Spleen (tissue), 11 donors: ENCODE measurements at regions not wholly inside any gene's neighbourhood (a gene's known extent, or its start where the extent isn't known, plus 50 kb on each side); places are given as distances from the start of the nearest gene placed in this dataset.

Source experiments
- DNase-seq: peaks from one replicate; pipeline ENCODE4 v3.0.0-alpha.2; 2020
- H3K27ac ChIP-seq, 8 donors: fragments of 200-600 bp; sonication (generic) in 7 of 8; 1 replicate in 4 of 8; 2 replicates in 4 of 8; pipeline versions ENCODE4 v1.5.0 to v1.8.0; 2016 to 2021; ENCODE audit warnings: inconsistent platforms in 4 of 8, mild to moderate bottlenecking in 4 of 8, moderate library complexity in 1 of 8
- H3K27me3 ChIP-seq, 7 donors: fragments of 200-600 bp; sonication (generic) in 6 of 7; replicated peaks in 1 of 7; 1 replicate in 4 of 7; 2 replicates in 3 of 7; pipeline versions ENCODE4 v1.5.0 to v1.8.0; 2016 to 2021; ENCODE audit warnings: inconsistent platforms in 3 of 7, mild to moderate bottlenecking in 1 of 7
- H3K36me3 ChIP-seq, 6 donors: fragments of 200-600 bp; sonication (generic) in 5 of 6; 1 replicate in 4 of 6; 2 replicates in 2 of 6; pipeline versions ENCODE4 v1.5.0 to v1.8.0; 2016 to 2021; ENCODE audit warnings: inconsistent platforms in 2 of 6
- H3K4me1 ChIP-seq, 6 donors: fragments of 200-600 bp; sonication (generic) in 5 of 6; 1 replicate in 3 of 6; 2 replicates in 3 of 6; pipeline versions ENCODE4 v1.5.0 to v1.8.0; 2016 to 2021; ENCODE audit warnings: inconsistent platforms in 3 of 6
- H3K4me3 ChIP-seq, 8 donors: fragments of 200-600 bp; sonication (generic) in 7 of 8; 1 replicate in 4 of 8; 2 replicates in 4 of 8; pipeline versions ENCODE4 v1.5.0 to v1.8.0; 2016 to 2021; ENCODE audit warnings: inconsistent platforms in 4 of 8, mild to moderate bottlenecking in 4 of 8, moderate library complexity in 2 of 8
- H3K9me3 ChIP-seq, 8 donors: fragments of 200-600 bp; sonication (generic) in 7 of 8; 1 replicate in 4 of 8; 2 replicates in 4 of 8; pipeline versions ENCODE4 v1.5.0 to v1.8.0; 2016 to 2021; ENCODE audit warnings: inconsistent platforms in 4 of 8
- CTCF ChIP-seq, 11 experiments: fragments of 200-600 bp in 7 of 11; fragments of 450-650 bp in 4 of 11; sonication (generic) in 4 of 11; IDR thresholded peaks in 8 of 11; conservative IDR thresholded peaks in 3 of 11; 1 replicate in 7 of 11; 2 replicates in 4 of 11; pipeline versions ENCODE4 v1.4.0 to v1.8.0; 2016 to 2021; ENCODE audit warnings: antibody characterized with exemption in 11 of 11, inconsistent platforms in 4 of 11, mild to moderate bottlenecking in 1 of 11
- POLR2A ChIP-seq, 3 donors: fragments of 450-650 bp; IDR thresholded peaks; one replicate each; pipeline ENCODE4 v1.5.1; 2017; ENCODE audit warnings: antibody characterized with exemption in 3 of 3, mild to moderate bottlenecking in 1 of 3
- POLR2AphosphoS5 ChIP-seq, 3 donors: sonication (generic); formaldehyde crosslinking; IDR thresholded peaks; one replicate each; pipeline ENCODE4 v1.5.1; 2017; ENCODE audit warnings: antibody characterized with exemption in 3 of 3
- WGBS, 5 donors: extraction: QIAGEN DNeasy Blood & Tissue Kit in 3 of 5; methylation state at CpG; one replicate each; pipeline versions ENCODE4 v1.1.5 to v1.1.7; 2013 to 2018; 5-methylcytosine and 5-hydroxymethylcytosine counted together
- intact Hi-C: fragments of 100-400 bp; cut with DNase I; formaldehyde crosslinking; loops from one replicate; pipeline ENCODE4 v1.15.0; 2023; ENCODE audit warnings: low total_unique reads
- donor health status: healthy with polysubstance abuse.
- donor health status: DM: no; HTN: no; CAD: no; lungs with moderate emphysema.
- donor health status: DM: no; HTN: no; CAD: no.
- donor health status: Bipolar disorder and iron deficiency.
- donor health status: healthy.
- donor health status: DM: no; HTN: no; CAD: no.
- donor health status: DM: yes; HTN: yes; CAD: no.

GRCh38 chr14:53695692-53696214 lies 260.9 kb downstream of the BMP4 start:
- no peak for DNase-seq
- intact Hi-C loops: no loop called here
- H3K27ac ChIP-seq: no peak overlapping the region
- WGBS, 5 donors: 95 to 99% (median 97%) methylated on average over 2 of the region's 2 CpGs
- no peak for TF ChIP-seq POLR2AphosphoS5 (IDR thresholded peaks at IDR 0.05)
- no peak for TF ChIP-seq CTCF (IDR thresholded peaks at IDR 0.05 in 8 of 11, conservative IDR thresholded peaks at IDR 0.05 in 3 of 11)
- TF ChIP-seq POLR2A (IDR thresholded peaks at IDR 0.05): no peak
- no peak overlapping the region for H3K4me3 ChIP-seq
- H3K9me3 ChIP-seq: no peaks in the 10 kb centered on the region
- no peaks in the 10 kb centered on the region for H3K36me3 ChIP-seq
- no peaks in the 10 kb centered on the region for H3K27me3 ChIP-seq
- no peaks in the 10 kb centered on the region for H3K4me1 ChIP-seq

GRCh38 chr14:53692885-53693284 lies 263.7 kb downstream of the BMP4 start:
- WGBS, 5 donors: 69 to 85% (median 74%) methylated on average over 1 of the region's 1 CpG
- H3K9me3 ChIP-seq: no peaks in the 10 kb centered on the region
- no peaks in the 10 kb centered on the region for H3K4me1 ChIP-seq
- H3K36me3 ChIP-seq: no peaks in the 10 kb centered on the region
- TF ChIP-seq POLR2A (IDR thresholded peaks at IDR 0.05) (no peak), CTCF (IDR thresholded peaks at IDR 0.05 in 8 of 11, conservative IDR thresholded peaks at IDR 0.05 in 3 of 11) (no peak), POLR2AphosphoS5 (IDR thresholded peaks at IDR 0.05) (no peak)
- H3K27ac ChIP-seq: no peak overlapping the region
- H3K27me3 ChIP-seq: no peaks in the 10 kb centered on the region
- intact Hi-C loops: no loop called here
- DNase-seq: no peak
- no peak overlapping the region for H3K4me3 ChIP-seq

- H3K9me3 ChIP-seq: no peaks in the 10 kb centered on the region
- no peak for DNase-seq
These were observed 264.2 kb downstream of the BMP4 start for GRCh38 chr14:53692451-53692850.

GRCh38 chr14:53683229-53683628 lies 273.4 kb downstream of the BMP4 start:
- Histone ChIP-seq H3K9me3 (peaks cover 0 to 14% (median 0%) of the 10 kb centered on the region in 8 donors), H3K4me1 (no peaks in the 10 kb centered on the region), H3K36me3 (no peaks in the 10 kb centered on the region), H3K4me3 (no peak overlapping the region), H3K27me3 (no peaks in the 10 kb centered on the region), H3K27ac (no peak overlapping the region)
- TF ChIP-seq POLR2AphosphoS5 (IDR thresholded peaks at IDR 0.05) (no peak), POLR2A (IDR thresholded peaks at IDR 0.05) (no peak), CTCF (IDR thresholded peaks at IDR 0.05 in 8 of 11, conservative IDR thresholded peaks at IDR 0.05 in 3 of 11) (no peak)
- DNase-seq: no peak
- intact Hi-C loops: no loop called here
- 72 to 85% (median 74%) methylated on average over 5 of the region's 5 CpGs for WGBS, 5 donors

More at GRCh38 chr14:53692451-53692850, 264.2 kb downstream of the BMP4 start:
- no peak for TF ChIP-seq POLR2AphosphoS5 (IDR thresholded peaks at IDR 0.05)
- no peak for TF ChIP-seq CTCF (IDR thresholded peaks at IDR 0.05 in 8 of 11, conservative IDR thresholded peaks at IDR 0.05 in 3 of 11)
- TF ChIP-seq POLR2A (IDR thresholded peaks at IDR 0.05): no peak
- no peak overlapping the region for H3K27ac ChIP-seq
- intact Hi-C loops: no loop called here
- H3K27me3 ChIP-seq: no peaks in the 10 kb centered on the region
- H3K4me3 ChIP-seq: no peak overlapping the region
- 79 to 94% (median 88%) methylated on average over 5 of the region's 5 CpGs for WGBS, 5 donors
- H3K4me1 ChIP-seq: no peaks in the 10 kb centered on the region
- no peaks in the 10 kb centered on the region for H3K36me3 ChIP-seq
